ENCODE measurements at regions not wholly inside any gene's neighbourhood (a gene's known extent, or its start where the extent isn't known, plus 50 kb on each side); places are given as distances from the start of the nearest gene placed in this dataset.

GRCh38 chr2:58710795-58711279 lies 469.7 kb upstream of the FANCL start:
- intact Hi-C loops (cut with DNase I; ENCODE audit: low total_unique reads) (no loop called here), in situ Hi-C loops (cut with MboI; ENCODE audit: low pct_ligation_motif_present in 1 of 4, low pct_unique_long_range_greater_than_20kb in 1 of 4, low sequenced_read_pairs in 3 of 4) (no loop called here)
- TF ChIP-seq POLR2A (IDR thresholded peaks at IDR 0.05) (no peak), EP300 (IDR thresholded peaks at IDR 0.05; ENCODE audit: low read depth) (no peak), POLR2AphosphoS5 (IDR thresholded peaks at IDR 0.05) (no peak), CTCF (IDR thresholded peaks at IDR 0.05) (no peak)
- DNase-seq, result no peak
- WGBS, 2 donors (ENCODE audit: low coverage in 1 of 2), result 65 to 85% methylated on average over 7 to 8 of the region's 8 CpGs
- Histone ChIP-seq H3K4me1 (no peaks in the 10 kb centered on the region), H3K9me3 (no peaks in the 10 kb centered on the region), H3K4me3 (no peak overlapping the region), H3K36me3 (no peaks in the 10 kb centered on the region), H3K27me3 (no peaks in the 10 kb centered on the region), H3K27ac (no peak overlapping the region)

GRCh38 chr2:58709687-58710354 lies 468.7 kb upstream of the FANCL start:
- no peak for DNase-seq
- H3K27me3 ChIP-seq, result no peaks in the 10 kb centered on the region
- H3K4me1 ChIP-seq, result no peaks in the 10 kb centered on the region
- TF ChIP-seq CTCF (IDR thresholded peaks at IDR 0.05) (no peak), POLR2AphosphoS5 (IDR thresholded peaks at IDR 0.05) (no peak), EP300 (IDR thresholded peaks at IDR 0.05; ENCODE audit: low read depth) (no peak), POLR2A (IDR thresholded peaks at IDR 0.05) (no peak)
- intact Hi-C loops (cut with DNase I; ENCODE audit: low total_unique reads), result loop anchor here (2.0 kb wide), 1 partner anchor 35 kb away; no protein-coding TSS in a partner anchor
- H3K36me3 ChIP-seq, result no peaks in the 10 kb centered on the region
- no peak overlapping the region for H3K4me3 ChIP-seq
- 80 to 82% methylated on average over 1 of the region's 1 CpG for WGBS, 2 donors (ENCODE audit: low coverage in 1 of 2)
- H3K27ac ChIP-seq, result no peak overlapping the region
- in situ Hi-C loops (cut with MboI; ENCODE audit: low pct_ligation_motif_present in 1 of 4, low pct_unique_long_range_greater_than_20kb in 1 of 4, low sequenced_read_pairs in 3 of 4), result no loop called here
- no peaks in the 10 kb centered on the region for H3K9me3 ChIP-seq

GRCh38 chr2:58709274-58709673 lies 468.1 kb upstream of the FANCL start:
- no peak overlapping the region for H3K27ac ChIP-seq
- 78% methylated on average over 4 of the region's 4 CpGs for WGBS, 2 donors (ENCODE audit: low coverage in 1 of 2)
- H3K36me3 ChIP-seq, result no peaks in the 10 kb centered on the region
- no peak for TF ChIP-seq CTCF (IDR thresholded peaks at IDR 0.05)
- no peak for TF ChIP-seq POLR2A (IDR thresholded peaks at IDR 0.05)
- no peak for TF ChIP-seq POLR2AphosphoS5 (IDR thresholded peaks at IDR 0.05)
- no peak for TF ChIP-seq EP300 (IDR thresholded peaks at IDR 0.05; ENCODE audit: low read depth)
- in situ Hi-C loops (cut with MboI; ENCODE audit: low pct_ligation_motif_present in 1 of 4, low pct_unique_long_range_greater_than_20kb in 1 of 4, low sequenced_read_pairs in 3 of 4) (no loop called here), intact Hi-C loops (cut with DNase I; ENCODE audit: low total_unique reads) (loop anchor here (2.0 kb wide), 1 partner anchor 34 kb away; no protein-coding TSS in a partner anchor)
- H3K4me1 ChIP-seq, result no peaks in the 10 kb centered on the region
- no peaks in the 10 kb centered on the region for H3K27me3 ChIP-seq
- H3K4me3 ChIP-seq, result no peak overlapping the region
- DNase-seq, result no peak
- H3K9me3 ChIP-seq, result no peaks in the 10 kb centered on the region

GRCh38 chr2:58708565-58708964 lies 467.4 kb upstream of the FANCL start:
- Histone ChIP-seq H3K9me3 (no peaks in the 10 kb centered on the region), H3K27ac (no peak overlapping the region), H3K4me3 (no peak overlapping the region), H3K36me3 (no peaks in the 10 kb centered on the region), H3K4me1 (no peaks in the 10 kb centered on the region), H3K27me3 (no peaks in the 10 kb centered on the region)
- intact Hi-C loops (cut with DNase I; ENCODE audit: low total_unique reads), result loop anchor here (2.0 kb wide), 1 partner anchor 34 kb away; no protein-coding TSS in a partner anchor
- in situ Hi-C loops (cut with MboI; ENCODE audit: low pct_ligation_motif_present in 1 of 4, low pct_unique_long_range_greater_than_20kb in 1 of 4, low sequenced_read_pairs in 3 of 4), result no loop called here
- no peak for TF ChIP-seq POLR2A (IDR thresholded peaks at IDR 0.05)
- no peak for TF ChIP-seq POLR2AphosphoS5 (IDR thresholded peaks at IDR 0.05)
- TF ChIP-seq CTCF (IDR thresholded peaks at IDR 0.05), result no peak
- TF ChIP-seq EP300 (IDR thresholded peaks at IDR 0.05; ENCODE audit: low read depth), result no peak
- WGBS, 2 donors (ENCODE audit: low coverage in 1 of 2), result 50 to 60% methylated on average over 1 of the region's 1 CpG
- DNase-seq, result no peak

Measured in transverse colon (tissue), 4 donors.